ENCODE measurements at regions not wholly inside any gene's neighbourhood (a gene's known extent, or its start where the extent isn't known, plus 50 kb on each side); places are given as distances from the start of the nearest gene placed in this dataset.

GRCh38 chr9:82115900-82116299, 127.3 kb downstream of the SPATA31D1 start:
- ATAC-seq (ENCODE audit: insufficient read depth, low FRiP score) (no peak), DNase-seq (no peak)
- H3K27ac ChIP-seq (ENCODE audit: low read depth in 1 of 2, low read length in 1 of 2) = no peak overlapping the region
- H3K4me3 ChIP-seq = no peak overlapping the region
- WGBS, 2 donors = 85 to 91% methylated on average over 4 of the region's 4 CpGs
- no peaks in the 10 kb centered on the region for H3K36me3 ChIP-seq (ENCODE audit: control insufficient read depth in 4 of 4, insufficient read depth in 4 of 4, low read length in 4 of 4)
- H3K9me3 ChIP-seq (ENCODE audit: control insufficient read depth in 4 of 4, insufficient read depth in 3 of 4, low read length in 3 of 4) = no peaks in the 10 kb centered on the region
- peaks cover 0 to 29% (median 4%) of the 10 kb centered on the region in 5 donors for H3K4me1 ChIP-seq (ENCODE audit: control insufficient read depth in 5 of 5, insufficient read depth in 5 of 5, low read length in 5 of 5)
- TF ChIP-seq CTCF (IDR thresholded peaks at IDR 0.05; ENCODE audit: control extremely low read depth, extremely low read depth) = no peak
- H3K9ac ChIP-seq (ENCODE audit: insufficient read depth in 1 of 2, low read length in 2 of 2) = no peak overlapping the region
- no peaks in the 10 kb centered on the region for H3K27me3 ChIP-seq (ENCODE audit: control insufficient read depth in 3 of 3, insufficient read depth in 3 of 3, low read length in 2 of 3)

GRCh38 chr9:82116556-82116955, 128.0 kb downstream of the SPATA31D1 start:
- Histone ChIP-seq H3K9me3 (ENCODE audit: control insufficient read depth in 4 of 4, insufficient read depth in 3 of 4, low read length in 3 of 4) (no peaks in the 10 kb centered on the region), H3K9ac (ENCODE audit: insufficient read depth in 1 of 2, low read length in 2 of 2) (no peak overlapping the region), H3K27ac (ENCODE audit: low read depth in 1 of 2, low read length in 1 of 2) (no peak overlapping the region), H3K4me3 (no peak overlapping the region), H3K36me3 (ENCODE audit: control insufficient read depth in 4 of 4, insufficient read depth in 4 of 4, low read length in 4 of 4) (no peaks in the 10 kb centered on the region), H3K27me3 (ENCODE audit: control insufficient read depth in 3 of 3, insufficient read depth in 3 of 3, low read length in 2 of 3) (no peaks in the 10 kb centered on the region), H3K4me1 (ENCODE audit: control insufficient read depth in 5 of 5, insufficient read depth in 5 of 5, low read length in 5 of 5) (peaks cover 0 to 29% (median 4%) of the 10 kb centered on the region in 5 donors)
- peak in 2 of 3 donors; percentile 73 to 74 for DNase-seq
- TF ChIP-seq CTCF (IDR thresholded peaks at IDR 0.05; ENCODE audit: control extremely low read depth, extremely low read depth) = no peak
- 72 to 90% methylated on average over 3 of the region's 3 CpGs for WGBS, 2 donors
- no peak for ATAC-seq (ENCODE audit: insufficient read depth, low FRiP score)

DNA sequence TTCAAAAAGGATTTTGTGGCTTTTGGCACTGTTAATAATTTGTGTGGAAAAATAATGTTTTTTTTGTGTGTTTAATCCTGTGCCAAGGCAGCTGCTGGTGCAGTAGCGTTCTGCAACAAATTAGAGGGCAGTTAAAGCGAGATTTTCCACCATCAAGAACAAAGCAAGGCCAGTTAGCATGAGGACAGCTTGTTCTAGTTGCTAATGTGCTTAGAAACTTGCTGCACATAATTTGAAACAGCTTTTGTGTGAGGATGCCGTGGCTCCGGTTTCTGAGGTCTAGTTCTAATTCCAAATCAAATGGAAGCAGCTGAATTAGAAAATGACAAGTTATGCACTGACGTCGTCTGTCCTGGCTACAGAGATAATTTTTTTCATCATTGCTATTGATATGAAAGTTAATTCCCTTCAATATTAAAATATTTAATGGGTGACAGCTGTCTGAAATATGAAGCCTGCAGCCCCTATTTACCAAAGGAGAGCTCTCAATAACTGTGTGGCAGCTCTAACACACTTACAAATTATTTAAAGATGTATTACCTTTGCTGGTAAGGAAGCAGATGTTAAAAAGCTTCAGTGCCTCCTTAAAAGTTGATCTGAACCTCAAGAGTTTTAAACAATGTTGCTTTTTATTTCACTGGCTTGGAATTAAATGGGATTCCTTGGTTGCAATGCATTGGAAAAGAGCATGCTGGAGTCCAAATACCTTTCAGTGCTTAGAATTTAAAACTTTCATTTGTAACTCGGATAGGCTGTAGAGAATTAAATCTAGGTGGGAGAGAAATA, 128.6 kb downstream of the SPATA31D1 start:
- Histone ChIP-seq H3K36me3 (ENCODE audit: control insufficient read depth in 4 of 4, insufficient read depth in 4 of 4, low read length in 4 of 4) (no peaks in the 10 kb centered on the region), H3K9me3 (ENCODE audit: control insufficient read depth in 4 of 4, insufficient read depth in 3 of 4, low read length in 3 of 4) (no peaks in the 10 kb centered on the region), H3K27me3 (ENCODE audit: control insufficient read depth in 3 of 3, insufficient read depth in 3 of 3, low read length in 2 of 3) (no peaks in the 10 kb centered on the region), H3K4me3 (no peak overlapping the region), H3K27ac (ENCODE audit: low read depth in 1 of 2, low read length in 1 of 2) (no peak overlapping the region), H3K4me1 (ENCODE audit: control insufficient read depth in 5 of 5, insufficient read depth in 5 of 5, low read length in 5 of 5) (peaks cover 0 to 29% (median 4%) of the 10 kb centered on the region in 5 donors), H3K9ac (ENCODE audit: insufficient read depth in 1 of 2, low read length in 2 of 2) (no peak overlapping the region)
- no peak for TF ChIP-seq CTCF (IDR thresholded peaks at IDR 0.05; ENCODE audit: control extremely low read depth, extremely low read depth)
- 60 to 80% methylated on average over 7 of the region's 7 CpGs for WGBS, 2 donors
- DNase-seq = peak; percentile 35 to 86 (median 83)
- ATAC-seq (ENCODE audit: insufficient read depth, low FRiP score) = no peak

All from lung (tissue), 11 donors.